H9 (cell line): ENCODE measurements at regions not wholly inside any gene's neighbourhood (a gene's known extent, or its start where the extent isn't known, plus 50 kb on each side); places are given as distances from the start of the nearest gene placed in this dataset.

Source experiments
- DNase-seq: peaks from one replicate; pipeline ENCODE4 v3.0.0-alpha.2; 2017
- H2AFZ ChIP-seq: one replicate; pipeline ENCODE4 v1.6.1; 2013; ENCODE audit warnings: mild to moderate bottlenecking, low read length, control low read depth, moderate library complexity
- H2AK5ac ChIP-seq: 2 replicates; pipeline ENCODE4 v1.6.1; 2013; ENCODE audit warnings: low read length, control low read depth, mixed read lengths; ENCODE audit not compliant: insufficient read length
- H2BK120ac ChIP-seq: one replicate; pipeline ENCODE4 v1.6.1; 2013; ENCODE audit warnings: low read depth, mild to moderate bottlenecking, low read length, control low read depth, inconsistent platforms; ENCODE audit not compliant: poor library complexity, severe bottlenecking
- H2BK12ac ChIP-seq: 2 replicates; pipeline ENCODE4 v1.6.1; 2013; ENCODE audit warnings: low read length, control low read depth, mixed read lengths, low read depth; ENCODE audit not compliant: insufficient read length
- H2BK15ac ChIP-seq: 2 replicates; pipeline ENCODE4 v1.6.1; 2013; ENCODE audit warnings: low read depth, low read length, control low read depth
- H2BK20ac ChIP-seq: one replicate; pipeline ENCODE4 v1.6.1; 2013; ENCODE audit warnings: low read depth, mild to moderate bottlenecking, low read length, control low read depth, inconsistent platforms; ENCODE audit not compliant: poor library complexity, severe bottlenecking
- H2BK5ac ChIP-seq: 2 replicates; pipeline ENCODE4 v1.6.1; 2013; ENCODE audit warnings: low read length, control low read depth, mixed read lengths; ENCODE audit not compliant: insufficient read length
- H3K14ac ChIP-seq: 2 replicates; pipeline ENCODE4 v1.6.1; 2013; ENCODE audit warnings: low read length, control low read depth; ENCODE audit not compliant: insufficient read depth
- H3K18ac ChIP-seq: 2 replicates; pipeline ENCODE4 v1.6.1; 2013; ENCODE audit warnings: low read depth, mild to moderate bottlenecking, mixed read lengths, low read length, control low read depth; ENCODE audit not compliant: insufficient read length
- H3K23ac ChIP-seq: 2 replicates; pipeline ENCODE4 v1.6.1; 2013; ENCODE audit warnings: low read length, control low read depth, mixed read lengths, low read depth; ENCODE audit not compliant: insufficient read length
- H3K23me2 ChIP-seq: 2 replicates; pipeline ENCODE4 v1.6.1; 2013; ENCODE audit warnings: low read depth, mild to moderate bottlenecking, mixed read lengths, low read length, control low read depth; ENCODE audit not compliant: insufficient read length, poor library complexity, severe bottlenecking
- H3K27ac ChIP-seq: 2 replicates; pipeline ENCODE4 v1.5.1; 2013; ENCODE audit warnings: low read length, control low read depth, mixed read lengths, low read depth; ENCODE audit not compliant: insufficient read length
- H3K27me3 ChIP-seq: 2 replicates; pipeline ENCODE4 v1.6.1; 2013; ENCODE audit warnings: low read length, control low read depth, inconsistent platforms; ENCODE audit not compliant: insufficient read depth
- H3K4ac ChIP-seq: 2 replicates; pipeline ENCODE4 v1.6.1; 2013; ENCODE audit warnings: low read depth, mild to moderate bottlenecking, control low read depth, inconsistent platforms, low read length, moderate library complexity
- H3K4me1 ChIP-seq: 2 replicates; pipeline ENCODE4 v1.6.1; 2013; ENCODE audit warnings: low read length, control low read depth, inconsistent platforms; ENCODE audit not compliant: insufficient read depth
- H3K4me2 ChIP-seq: 2 replicates; pipeline ENCODE4 v1.6.1; 2013; ENCODE audit warnings: low read length, control low read depth, mixed read lengths; ENCODE audit not compliant: insufficient read length, insufficient read depth
- H3K56ac ChIP-seq: 2 replicates; pipeline ENCODE4 v1.6.1; 2013; ENCODE audit warnings: low read depth, mild to moderate bottlenecking, mixed read lengths, low read length, control low read depth; ENCODE audit not compliant: insufficient read length
- H3K79me1 ChIP-seq: 2 replicates; pipeline ENCODE4 v1.6.1; 2013; ENCODE audit warnings: low read depth, mild to moderate bottlenecking, moderate library complexity, low read length, control low read depth, inconsistent platforms; ENCODE audit not compliant: insufficient read depth, poor library complexity, severe bottlenecking
- H3K79me2 ChIP-seq: 2 replicates; pipeline ENCODE4 v1.6.1; 2013; ENCODE audit warnings: low read length, control low read depth, inconsistent platforms; ENCODE audit not compliant: insufficient read depth
- H3K9ac ChIP-seq: 2 replicates; pipeline ENCODE4 v1.6.1; 2013; ENCODE audit warnings: low read length, control low read depth, mixed read lengths; ENCODE audit not compliant: insufficient read length; ENCODE audit errors: extremely low read depth
- H3K9me3 ChIP-seq: one replicate; pipeline ENCODE4 v1.6.1; 2013; ENCODE audit warnings: low read depth, low read length, inconsistent platforms; ENCODE audit not compliant: control insufficient read depth
- H3T11ph ChIP-seq: one replicate; pipeline ENCODE4 v1.6.1; 2013; ENCODE audit warnings: mild to moderate bottlenecking, low read length, control low read depth, inconsistent platforms
- H4K20me1 ChIP-seq: one replicate; pipeline ENCODE4 v1.6.1; 2013; ENCODE audit not compliant: control insufficient read depth, insufficient read length, insufficient read depth
- H4K5ac ChIP-seq: 2 replicates; pipeline ENCODE4 v1.6.1; 2013; ENCODE audit warnings: low read depth, mild to moderate bottlenecking, mixed read lengths, low read length, control low read depth; ENCODE audit not compliant: insufficient read length
- H4K8ac ChIP-seq: replicated peaks from 2 replicates; pipeline ENCODE4 v1.6.1; 2013; ENCODE audit warnings: low read length, control low read depth, mixed read lengths, low read depth; ENCODE audit not compliant: insufficient read length
- H4K91ac ChIP-seq: 2 replicates; pipeline ENCODE4 v1.6.1; 2013; ENCODE audit warnings: low read depth, mild to moderate bottlenecking, moderate library complexity, mixed read lengths, low read length, control low read depth; ENCODE audit not compliant: insufficient read length
- H3K27ac Mint-ChIP-seq, 3 experiments: 2 replicates in 2 of 3; 3 replicates in 1 of 3; pipeline ENCODE4 v1.8.0; 2020 to 2021; ENCODE audit warnings: mixed read lengths in 3 of 3, mild to moderate bottlenecking in 1 of 3, moderate library complexity in 1 of 3
- H3K27me3 Mint-ChIP-seq: 2 replicates; pipeline ENCODE4 v1.8.0; 2021; ENCODE audit warnings: low read depth, mild to moderate bottlenecking, moderate library complexity, mixed read lengths
- H3K36me3 Mint-ChIP-seq, 3 experiments: 2 replicates in 2 of 3; 3 replicates in 1 of 3; pipeline ENCODE4 v1.8.0; 2020 to 2021; ENCODE audit warnings: low read depth in 3 of 3, mixed read lengths in 3 of 3; ENCODE audit not compliant: insufficient read depth in 1 of 3
- H3K4me1 Mint-ChIP-seq, 2 experiments: 2 replicates each; pipeline ENCODE4 v1.8.0; 2020; ENCODE audit warnings: mixed read lengths in 2 of 2
- H3K4me3 Mint-ChIP-seq, 2 experiments: 2 replicates in 1 of 2; 3 replicates in 1 of 2; pipeline ENCODE4 v1.8.0; 2020 to 2021; ENCODE audit warnings: mild to moderate bottlenecking in 2 of 2, mixed read lengths in 2 of 2, moderate library complexity in 1 of 2
- H3K9me3 Mint-ChIP-seq, 2 experiments: 2 replicates in 1 of 2; 3 replicates in 1 of 2; pipeline ENCODE4 v1.8.0; 2020; ENCODE audit warnings: mild to moderate bottlenecking in 2 of 2, mixed read lengths in 2 of 2, moderate library complexity in 1 of 2
- WGBS: extraction: QIAGEN DNeasy Blood & Tissue Kit; methylation state at CpG from one replicate; pipeline ENCODE4 v1.1.7; 2013; ENCODE audit warnings: missing lambda C conversion rate, low lambda C conversion rate, mixed read lengths; ENCODE audit not compliant: insufficient read length; ENCODE audit errors: extremely low coverage; 5-methylcytosine and 5-hydroxymethylcytosine counted together
- TF ChIP-seq, protein P1 (sequence below): fragments of 200-600 bp; sonication (generic); conservative IDR thresholded peaks from 3 replicates; pipeline ENCODE4 v1.8.0; 2021; ENCODE audit warnings: antibody characterized with exemption, mild to moderate bottlenecking

DNA sequence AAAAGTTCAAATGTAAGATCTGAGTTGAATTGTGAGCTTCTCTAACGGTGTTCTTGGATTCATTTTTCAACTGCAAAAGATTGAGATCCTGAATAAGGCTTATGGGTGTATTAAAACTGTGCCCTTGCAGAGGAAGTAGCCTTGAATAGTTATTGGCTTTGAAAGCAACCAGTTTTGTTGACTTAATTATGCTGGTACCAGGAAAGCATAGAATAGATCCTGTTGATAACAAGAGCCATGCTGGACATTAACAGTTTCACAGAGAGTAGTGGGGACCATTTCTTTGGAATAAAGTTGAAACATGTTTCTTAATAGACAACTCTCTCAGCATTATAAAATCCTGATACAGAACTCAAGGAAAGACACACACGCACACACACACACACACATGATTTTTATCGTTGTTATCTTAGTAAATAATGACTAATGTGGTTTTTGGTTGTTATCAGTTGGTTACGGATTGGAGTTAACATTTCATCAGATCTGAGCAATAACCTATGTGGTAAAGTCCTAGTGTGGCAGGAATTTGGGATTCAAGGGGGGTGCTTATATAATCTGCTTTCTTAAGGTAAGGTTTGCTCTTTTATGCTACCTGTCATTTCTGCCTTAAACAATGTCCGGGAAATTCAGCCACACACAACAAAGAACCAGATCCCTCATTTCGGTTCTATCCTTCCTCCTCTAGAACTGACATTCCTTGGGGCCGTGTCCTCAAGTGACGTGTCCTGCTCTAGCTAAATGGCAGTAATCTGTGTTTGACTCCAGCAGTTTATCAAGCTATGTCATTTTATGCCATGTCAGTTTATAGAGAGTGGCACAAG is 330.9 kb downstream of the CHRM3 start:
- no peak overlapping the region for H3K23ac ChIP-seq
- H3K18ac ChIP-seq: no peak overlapping the region
- no peak overlapping the region for H3K9ac ChIP-seq
- H2BK5ac ChIP-seq: no peak overlapping the region
- H4K5ac ChIP-seq: no peak overlapping the region
- no peaks in the 10 kb centered on the region for H4K20me1 ChIP-seq
- WGBS: no CpG with 5 or more reads among the region's 8 CpGs
- no peak overlapping the region for H3T11ph ChIP-seq
- no peak overlapping the region for H3K14ac ChIP-seq
- H3K4me1 Mint-ChIP-seq: peaks cover 1 to 6% of the 10 kb centered on the region in 2 experiments
- no peak overlapping the region for H2BK15ac ChIP-seq
- H3K56ac ChIP-seq: no peak overlapping the region
- no peaks in the 10 kb centered on the region for H3K27me3 ChIP-seq
- H3K27ac ChIP-seq: no peak overlapping the region
- TF ChIP-seq, protein P1, sequence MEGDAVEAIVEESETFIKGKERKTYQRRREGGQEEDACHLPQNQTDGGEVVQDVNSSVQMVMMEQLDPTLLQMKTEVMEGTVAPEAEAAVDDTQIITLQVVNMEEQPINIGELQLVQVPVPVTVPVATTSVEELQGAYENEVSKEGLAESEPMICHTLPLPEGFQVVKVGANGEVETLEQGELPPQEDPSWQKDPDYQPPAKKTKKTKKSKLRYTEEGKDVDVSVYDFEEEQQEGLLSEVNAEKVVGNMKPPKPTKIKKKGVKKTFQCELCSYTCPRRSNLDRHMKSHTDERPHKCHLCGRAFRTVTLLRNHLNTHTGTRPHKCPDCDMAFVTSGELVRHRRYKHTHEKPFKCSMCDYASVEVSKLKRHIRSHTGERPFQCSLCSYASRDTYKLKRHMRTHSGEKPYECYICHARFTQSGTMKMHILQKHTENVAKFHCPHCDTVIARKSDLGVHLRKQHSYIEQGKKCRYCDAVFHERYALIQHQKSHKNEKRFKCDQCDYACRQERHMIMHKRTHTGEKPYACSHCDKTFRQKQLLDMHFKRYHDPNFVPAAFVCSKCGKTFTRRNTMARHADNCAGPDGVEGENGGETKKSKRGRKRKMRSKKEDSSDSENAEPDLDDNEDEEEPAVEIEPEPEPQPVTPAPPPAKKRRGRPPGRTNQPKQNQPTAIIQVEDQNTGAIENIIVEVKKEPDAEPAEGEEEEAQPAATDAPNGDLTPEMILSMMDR: no peak
- H2BK120ac ChIP-seq: no peak overlapping the region
- no peaks in the 10 kb centered on the region for H3K9me3 ChIP-seq
- no peaks in the 10 kb centered on the region for H3K79me1 ChIP-seq
- no peak overlapping the region for H3K4ac ChIP-seq
- H2BK20ac ChIP-seq: no peak overlapping the region
- H3K27me3 Mint-ChIP-seq: no peaks in the 10 kb centered on the region
- H3K79me2 ChIP-seq: no peaks in the 10 kb centered on the region
- no peak overlapping the region for H2AK5ac ChIP-seq
- no peak overlapping the region for H4K91ac ChIP-seq
- H3K27ac Mint-ChIP-seq: no peak overlapping the region
- no peak overlapping the region for H2AFZ ChIP-seq
- H3K36me3 Mint-ChIP-seq: no peaks in the 10 kb centered on the region
- no peak overlapping the region for H3K4me2 ChIP-seq
- no peak overlapping the region for H2BK12ac ChIP-seq
- H3K4me3 Mint-ChIP-seq: no peak overlapping the region
- H3K4me1 ChIP-seq: peaks cover 2% of the 10 kb centered on the region; the same call in 1 of the 2 replicates
- H3K23me2 ChIP-seq: no peaks in the 10 kb centered on the region
- no peak overlapping the region for H4K8ac ChIP-seq
- DNase-seq: no peak
- no peaks in the 10 kb centered on the region for H3K9me3 Mint-ChIP-seq
